MCF 10A (cell line): ENCODE measurements at regions not wholly inside any gene's neighbourhood (a gene's known extent, or its start where the extent isn't known, plus 50 kb on each side); places are given as distances from the start of the nearest gene placed in this dataset.

ENCODE experiments used
- BruUV-seq: library from RNA; stranded (reverse); fragments of 400-500 nt; replicated peaks from 2 replicates; lab custom pipeline; 2021; lab: Mats Ljungman, UMichigan
- CTCF ChIA-PET: fragments of 300-600 bp; sonication (Branson Sonifier 250); formaldehyde crosslinking; extraction: SDS; loops from one replicate; lab custom pipeline; 2021; ENCODE audit warnings: antibody characterized with exemption, inconsistent platforms; lab: Yijun Ruan, JAX
- POLR2A ChIA-PET: fragments of 300-600, 350-650 bp; sonication (Branson Sonifier 250); formaldehyde crosslinking; extraction: SDS; loops from one replicate; lab custom pipeline; 2020; ENCODE audit warnings: antibody characterized with exemption, inconsistent platforms; lab: Yijun Ruan, JAX
- DNase-seq: peaks from one replicate; pipeline ENCODE4 v3.0.0-alpha.2; 2018; ENCODE audit not compliant: unreplicated experiment
- H3K27ac Mint-ChIP-seq: one replicate; pipeline ENCODE4 v1.8.0; 2022; ENCODE audit warnings: mild to moderate bottlenecking, low read depth, mixed read lengths; ENCODE audit not compliant: unreplicated experiment
- H3K27me3 Mint-ChIP-seq: one replicate; pipeline ENCODE4 v1.8.0; 2022; ENCODE audit warnings: mixed read lengths; ENCODE audit not compliant: insufficient read depth, unreplicated experiment
- H3K36me3 Mint-ChIP-seq: one replicate; pipeline ENCODE4 v1.8.0; 2022; ENCODE audit warnings: mild to moderate bottlenecking, moderate library complexity, mixed read lengths; ENCODE audit not compliant: insufficient read depth, unreplicated experiment
- H3K4me1 Mint-ChIP-seq: one replicate; pipeline ENCODE4 v1.8.0; 2022; ENCODE audit warnings: mixed read lengths; ENCODE audit not compliant: insufficient read depth, unreplicated experiment
- H3K4me3 Mint-ChIP-seq: one replicate; pipeline ENCODE4 v1.8.0; 2022; ENCODE audit warnings: mild to moderate bottlenecking, moderate library complexity, mixed read lengths; ENCODE audit not compliant: unreplicated experiment
- H3K9me3 Mint-ChIP-seq: one replicate; pipeline ENCODE4 v1.8.0; 2022; ENCODE audit warnings: mixed read lengths; ENCODE audit not compliant: unreplicated experiment
- CTCF ChIP-seq: fragments of 200-600 bp; IDR thresholded peaks from one replicate; pipeline ENCODE4 v1.8.0; 2022; ENCODE audit warnings: antibody characterized with exemption, mild to moderate bottlenecking; ENCODE audit not compliant: unreplicated experiment
- intact Hi-C: fragments of 100-400 bp; cut with micrococcal nuclease; formaldehyde crosslinking; loops from 2 replicates; pipeline ENCODE4 v1.14.1; 2022

DNA sequence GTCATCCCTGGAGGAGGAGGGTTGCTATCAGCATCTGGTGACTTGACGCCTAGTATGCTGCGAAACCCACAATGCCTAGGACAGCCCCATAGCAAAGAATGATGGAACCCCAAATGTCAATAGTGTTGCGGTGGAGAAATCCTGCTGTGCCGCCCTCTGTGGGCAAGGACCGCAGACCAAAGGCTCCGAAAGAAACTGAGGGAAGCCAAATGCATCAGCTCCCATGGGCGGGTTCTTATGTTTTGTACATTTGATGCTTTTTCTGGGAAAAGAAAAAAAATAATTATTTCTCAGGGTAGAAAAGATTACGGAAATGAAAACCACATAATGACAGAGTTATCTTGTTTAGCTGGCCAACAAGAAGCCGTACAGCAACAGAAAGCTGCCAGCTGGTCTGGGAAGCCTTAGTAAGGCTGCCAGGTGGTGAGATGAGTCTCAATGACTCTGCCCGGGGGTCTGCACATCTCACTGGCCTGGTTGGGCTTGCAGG lies 95.0 kb upstream of the TBL1X start:
- ChIA-PET POLR2A (no interaction called here), CTCF (no interaction called here)
- Mint-ChIP-seq H3K27ac (no peak overlapping the region), H3K4me1 (peaks cover 5% of the 10 kb centered on the region), H3K9me3 (peaks cover 10% of the 10 kb centered on the region), H3K36me3 (no peaks in the 10 kb centered on the region), H3K4me3 (no peak overlapping the region), H3K27me3 (peaks cover 69% of the 10 kb centered on the region)
- intact Hi-C loops = no loop called here
- no TSS peak for BruUV-seq
- no peak for DNase-seq
- no peak for TF ChIP-seq CTCF

DNA sequence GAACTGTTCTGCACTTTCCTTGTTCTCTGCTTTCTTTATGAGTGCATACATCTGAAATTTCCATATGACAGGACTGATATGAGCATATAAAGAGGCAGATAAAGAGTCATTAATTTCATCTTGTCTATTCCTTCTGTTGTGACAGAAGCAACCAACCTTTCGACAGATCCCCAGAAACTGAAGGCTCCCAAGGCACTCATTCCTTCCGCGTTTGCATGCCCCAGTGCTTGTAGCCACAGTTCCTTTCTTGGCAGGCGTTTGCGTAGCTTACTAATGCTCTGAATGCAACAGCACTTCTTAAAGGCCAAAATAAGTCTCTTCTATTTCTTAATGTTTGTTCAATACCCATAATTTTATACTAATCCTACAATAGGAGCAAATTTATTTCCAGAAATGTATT lies 94.0 kb upstream of the TBL1X start:
- ChIA-PET POLR2A (interaction anchor here (0.6 kb wide), 1 partner anchor 27 kb away, joined by 4 read pairs; no protein-coding TSS in a partner anchor), CTCF (interaction anchor here (1.2 kb wide), 1 partner anchor 8 kb away, joined by 3 read pairs; no protein-coding TSS in a partner anchor)
- peak; percentile 23 for DNase-seq
- no peak overlapping the region for H3K27ac Mint-ChIP-seq
- H3K4me1 Mint-ChIP-seq = peaks cover 5% of the 10 kb centered on the region
- no TSS peak for BruUV-seq
- no peak for TF ChIP-seq CTCF
- H3K9me3 Mint-ChIP-seq = peaks cover 16% of the 10 kb centered on the region
- no peaks in the 10 kb centered on the region for H3K36me3 Mint-ChIP-seq
- H3K27me3 Mint-ChIP-seq = peaks cover 59% of the 10 kb centered on the region
- intact Hi-C loops = no loop called here
- no peak overlapping the region for H3K4me3 Mint-ChIP-seq

DNA sequence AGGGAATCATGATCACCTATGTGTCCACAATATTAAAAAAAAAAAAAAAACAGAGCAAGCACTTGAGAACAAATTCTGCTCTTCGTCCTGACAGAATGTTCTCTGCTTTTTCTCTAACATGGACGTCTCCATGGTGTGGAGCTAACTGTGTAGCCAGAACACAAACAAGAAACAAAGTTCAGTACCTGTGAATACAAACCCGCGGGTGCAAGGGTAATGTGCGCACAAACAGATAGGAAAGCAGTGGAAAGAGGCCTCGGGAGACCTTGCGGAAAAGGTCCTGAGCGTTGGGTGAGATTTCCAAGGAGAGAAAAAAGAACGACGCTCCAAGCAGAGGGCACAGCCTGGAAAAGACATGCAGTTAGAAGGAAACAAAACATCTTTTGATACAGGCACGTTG lies 92.0 kb upstream of the TBL1X start:
- Mint-ChIP-seq H3K9me3 (peaks cover 16% of the 10 kb centered on the region), H3K4me1 (peaks cover 5% of the 10 kb centered on the region), H3K27ac (no peak overlapping the region), H3K27me3 (peaks cover 44% of the 10 kb centered on the region), H3K36me3 (no peaks in the 10 kb centered on the region), H3K4me3 (no peak overlapping the region)
- TF ChIP-seq CTCF = no peak
- intact Hi-C loops = no loop called here
- no peak for DNase-seq
- POLR2A ChIA-PET = interaction anchor here (0.7 kb wide), 1 partner anchor 531 kb away, joined by 3 read pairs; no protein-coding TSS in a partner anchor
- BruUV-seq = no TSS peak
- CTCF ChIA-PET = no interaction called here

GRCh38 chrX:9373789-9374188 lies 91.1 kb upstream of the TBL1X start:
- Mint-ChIP-seq H3K27me3 (peaks cover 36% of the 10 kb centered on the region), H3K4me1 (peaks cover 8% of the 10 kb centered on the region), H3K4me3 (no peak overlapping the region), H3K27ac (no peak overlapping the region), H3K36me3 (no peaks in the 10 kb centered on the region), H3K9me3 (peaks cover 16% of the 10 kb centered on the region)
- no peak for TF ChIP-seq CTCF
- intact Hi-C loops = no loop called here
- POLR2A ChIA-PET = no interaction called here
- CTCF ChIA-PET = no interaction called here
- no TSS peak for BruUV-seq
- DNase-seq = no peak
